Adrenal gland (tissue), 9 donors: ENCODE measurements at regions not wholly inside any gene's neighbourhood (a gene's known extent, or its start where the extent isn't known, plus 50 kb on each side); places are given as distances from the start of the nearest gene placed in this dataset.
"Not testable (repeated sequence)": the region's sequence is repeated elsewhere in the genome, so short reads cannot be mapped to it uniquely, and the experiment has no call there.

Experiments used
- DNase-seq, 7 donors: peaks; one replicate each; pipeline ENCODE4 v3.0.0-alpha.2; 2019 to 2020
- H3K27ac ChIP-seq, 5 donors: fragments of 200-600 bp; sonication (generic) in 4 of 5; 1 replicate in 3 of 5; 2 replicates in 2 of 5; pipeline versions ENCODE4 v1.5.1 to v1.8.0; 2016 to 2020; ENCODE audit warnings: mild to moderate bottlenecking in 1 of 5
- H3K27me3 ChIP-seq: fragments of 200-600 bp; 2 replicates; pipeline ENCODE4 v1.8.0; 2021
- H3K36me3 ChIP-seq, 2 donors: fragments of 200-600 bp; replicated peaks in 1 of 2; 1 replicate in 1 of 2; 2 replicates in 1 of 2; pipeline versions ENCODE4 v1.5.1 to v1.8.0; 2018 to 2022
- H3K4me1 ChIP-seq, 2 donors: fragments of 200-600 bp; replicated peaks in 1 of 2; 1 replicate in 1 of 2; 2 replicates in 1 of 2; pipeline versions ENCODE4 v1.5.1 to v1.8.0; 2018 to 2021
- H3K4me3 ChIP-seq, 4 donors: fragments of 200-600 bp; sonication (generic) in 3 of 4; one replicate each; pipeline ENCODE4 v1.5.1; 2016 to 2018
- H3K9me3 ChIP-seq, 3 donors: fragments of 200-600 bp; sonication (generic) in 1 of 3; replicated peaks in 1 of 3; 1 replicate in 2 of 3; 2 replicates in 1 of 3; pipeline versions ENCODE4 v1.5.1 to v1.8.0; 2016 to 2021
- CTCF ChIP-seq, 6 experiments: fragments of 450-650 bp in 4 of 6; fragments of 200-600 bp in 2 of 6; sonication (generic) in 1 of 6; IDR thresholded peaks; 1 replicate in 5 of 6; 2 replicates in 1 of 6; pipeline versions ENCODE4 v1.5.1 to v1.8.0; 2016 to 2021; ENCODE audit warnings: antibody characterized with exemption in 6 of 6, mild to moderate bottlenecking in 2 of 6, moderate library complexity in 1 of 6
- POLR2A ChIP-seq, 2 donors: fragments of 450-650 bp; IDR thresholded peaks; one replicate each; pipeline ENCODE4 v1.6.1; 2017; ENCODE audit warnings: antibody characterized with exemption in 2 of 2, mild to moderate bottlenecking in 2 of 2, moderate library complexity in 1 of 2
- WGBS, 4 donors: extraction: QIAGEN DNeasy Blood & Tissue Kit in 2 of 4; methylation state at CpG; one replicate each; pipeline versions ENCODE4 v1.1.5 to v1.1.7; 2013 to 2017; 5-methylcytosine and 5-hydroxymethylcytosine counted together
- intact Hi-C, 2 donors: fragments of 100-400 bp; cut with DNase I; formaldehyde crosslinking; loops; one replicate each; pipeline versions ENCODE4 v1.14.1 to v1.15.0; 2022 to 2023
- donor health status: healthy with polysubstance abuse.
- donor health status: Bipolar disorder and iron deficiency.
- donor health status: DM: yes; HTN: yes; CAD: no.
- donor health status: DM: no; HTN: no; CAD: no.
- donor health status: DM: no; HTN: no; CAD: no.

- Histone ChIP-seq H3K9me3 (no peaks in the 10 kb centered on the region), H3K27ac (no peak overlapping the region), H3K4me1 (peaks cover 0 to 3% of the 10 kb centered on the region in 2 donors), H3K36me3 (no peaks in the 10 kb centered on the region), H3K4me3 (no peak overlapping the region), H3K27me3 (no peaks in the 10 kb centered on the region)
- WGBS, 4 donors = 62 to 83% (median 71%) methylated on average over 1 to 3 of the region's 3 CpGs
- intact Hi-C loops = no loop called here
- DNase-seq = no peak
- TF ChIP-seq POLR2A (IDR thresholded peaks at IDR 0.05) (no peak), CTCF (IDR thresholded peaks at IDR 0.05) (no peak)
Observed at GRCh38 chr1:117740496-117740895, 134.6 kb downstream of the TENT5C start.

- H3K27me3 ChIP-seq, H3K27ac ChIP-seq, H3K4me1 ChIP-seq, H3K9me3 ChIP-seq, intact Hi-C loops, DNase-seq, H3K4me3 ChIP-seq, H3K36me3 ChIP-seq: not testable (repeated sequence)
Observed at GRCh38 chr1:117746565-117746964, 140.7 kb downstream of the TENT5C start.

GRCh38 chr1:117747605-117748004 lies 141.8 kb downstream of the TENT5C start:
- no peak overlapping the region for H3K4me3 ChIP-seq
- no peak overlapping the region for H3K27ac ChIP-seq
- no peaks in the 10 kb centered on the region for H3K4me1 ChIP-seq
- H3K36me3 ChIP-seq = no peaks in the 10 kb centered on the region
- TF ChIP-seq POLR2A (IDR thresholded peaks at IDR 0.05) = no peak
- no peak for TF ChIP-seq CTCF (IDR thresholded peaks at IDR 0.05)
- H3K9me3 ChIP-seq = no peaks in the 10 kb centered on the region
- intact Hi-C loops = no loop called here
- no peaks in the 10 kb centered on the region for H3K27me3 ChIP-seq
- 69 to 80% (median 76%) methylated on average over 2 of the region's 2 CpGs for WGBS, 4 donors
- no peak for DNase-seq

- intact Hi-C loops = loop anchor here (5.0 kb wide), 1 partner anchor 214 kb away; no protein-coding TSS in a partner anchor
- Histone ChIP-seq H3K4me3 (no peak overlapping the region), H3K36me3 (no peaks in the 10 kb centered on the region), H3K27me3 (no peaks in the 10 kb centered on the region), H3K9me3 (no peaks in the 10 kb centered on the region), H3K27ac (no peak overlapping the region), H3K4me1 (no peaks in the 10 kb centered on the region)
- WGBS, 4 donors = 89 to 94% (median 91%) methylated on average over 2 of the region's 2 CpGs
- no peak for TF ChIP-seq CTCF (IDR thresholded peaks at IDR 0.05)
- no peak for TF ChIP-seq POLR2A (IDR thresholded peaks at IDR 0.05)
- no peak for DNase-seq
Observed at GRCh38 chr1:117751321-117751720, 145.5 kb downstream of the TENT5C start.

- intact Hi-C loops = loop anchor here (5.0 kb wide), 1 partner anchor 215 kb away; no protein-coding TSS in a partner anchor
- H3K36me3 ChIP-seq = no peaks in the 10 kb centered on the region
- no peaks in the 10 kb centered on the region for H3K4me1 ChIP-seq
- H3K27me3 ChIP-seq = no peaks in the 10 kb centered on the region
- TF ChIP-seq POLR2A (IDR thresholded peaks at IDR 0.05) (no peak), CTCF (IDR thresholded peaks at IDR 0.05) (no peak)
- no peaks in the 10 kb centered on the region for H3K9me3 ChIP-seq
- no peak for DNase-seq
- no peak overlapping the region for H3K4me3 ChIP-seq
- no peak overlapping the region for H3K27ac ChIP-seq
Observed at GRCh38 chr1:117752661-117753060, 146.8 kb downstream of the TENT5C start.
